WTC11 (cell line): ENCODE measurements at regions not wholly inside any gene's neighbourhood (a gene's known extent, or its start where the extent isn't known, plus 50 kb on each side); places are given as distances from the start of the nearest gene placed in this dataset.
"Not testable (repeated sequence)": the region's sequence is repeated elsewhere in the genome, so short reads cannot be mapped to it uniquely, and the experiment has no call there.

ENCODE experiments used
- ELF4 ChIP-seq: sonication (generic); formaldehyde crosslinking; IDR thresholded peaks from 2 replicates; pipeline ENCODE4 v1.8.1; 2022; ENCODE audit warnings: low read depth, mild to moderate bottlenecking, moderate library complexity, missing genetic modification reagents
- TF ChIP-seq, protein P1 (sequence below): sonication (generic); formaldehyde crosslinking; IDR thresholded peaks from 2 replicates; pipeline ENCODE4 v1.8.1; 2023; ENCODE audit warnings: mild to moderate bottlenecking, missing genetic modification reagents, moderate library complexity
- TF ChIP-seq, protein P2 (sequence below): sonication (generic); formaldehyde crosslinking; IDR thresholded peaks from 2 replicates; pipeline ENCODE4 v1.8.1; 2023; ENCODE audit warnings: mild to moderate bottlenecking, missing genetic modification reagents
- TF ChIP-seq, protein P3 (sequence below): fragments of 200-600 bp; IDR thresholded peaks from 2 replicates; pipeline ENCODE4 v1.8.0; 2022; ENCODE audit warnings: antibody characterized with exemption

- TF ChIP-seq, protein P1, sequence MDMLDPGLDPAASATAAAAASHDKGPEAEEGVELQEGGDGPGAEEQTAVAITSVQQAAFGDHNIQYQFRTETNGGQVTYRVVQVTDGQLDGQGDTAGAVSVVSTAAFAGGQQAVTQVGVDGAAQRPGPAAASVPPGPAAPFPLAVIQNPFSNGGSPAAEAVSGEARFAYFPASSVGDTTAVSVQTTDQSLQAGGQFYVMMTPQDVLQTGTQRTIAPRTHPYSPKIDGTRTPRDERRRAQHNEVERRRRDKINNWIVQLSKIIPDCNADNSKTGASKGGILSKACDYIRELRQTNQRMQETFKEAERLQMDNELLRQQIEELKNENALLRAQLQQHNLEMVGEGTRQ (CRISPR knock-in tag) = not testable (repeated sequence)
- TF ChIP-seq, protein P2, sequence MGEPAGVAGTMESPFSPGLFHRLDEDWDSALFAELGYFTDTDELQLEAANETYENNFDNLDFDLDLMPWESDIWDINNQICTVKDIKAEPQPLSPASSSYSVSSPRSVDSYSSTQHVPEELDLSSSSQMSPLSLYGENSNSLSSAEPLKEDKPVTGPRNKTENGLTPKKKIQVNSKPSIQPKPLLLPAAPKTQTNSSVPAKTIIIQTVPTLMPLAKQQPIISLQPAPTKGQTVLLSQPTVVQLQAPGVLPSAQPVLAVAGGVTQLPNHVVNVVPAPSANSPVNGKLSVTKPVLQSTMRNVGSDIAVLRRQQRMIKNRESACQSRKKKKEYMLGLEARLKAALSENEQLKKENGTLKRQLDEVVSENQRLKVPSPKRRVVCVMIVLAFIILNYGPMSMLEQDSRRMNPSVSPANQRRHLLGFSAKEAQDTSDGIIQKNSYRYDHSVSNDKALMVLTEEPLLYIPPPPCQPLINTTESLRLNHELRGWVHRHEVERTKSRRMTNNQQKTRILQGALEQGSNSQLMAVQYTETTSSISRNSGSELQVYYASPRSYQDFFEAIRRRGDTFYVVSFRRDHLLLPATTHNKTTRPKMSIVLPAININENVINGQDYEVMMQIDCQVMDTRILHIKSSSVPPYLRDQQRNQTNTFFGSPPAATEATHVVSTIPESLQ (CRISPR knock-in tag) = not testable (repeated sequence)
- TF ChIP-seq, protein P3, sequence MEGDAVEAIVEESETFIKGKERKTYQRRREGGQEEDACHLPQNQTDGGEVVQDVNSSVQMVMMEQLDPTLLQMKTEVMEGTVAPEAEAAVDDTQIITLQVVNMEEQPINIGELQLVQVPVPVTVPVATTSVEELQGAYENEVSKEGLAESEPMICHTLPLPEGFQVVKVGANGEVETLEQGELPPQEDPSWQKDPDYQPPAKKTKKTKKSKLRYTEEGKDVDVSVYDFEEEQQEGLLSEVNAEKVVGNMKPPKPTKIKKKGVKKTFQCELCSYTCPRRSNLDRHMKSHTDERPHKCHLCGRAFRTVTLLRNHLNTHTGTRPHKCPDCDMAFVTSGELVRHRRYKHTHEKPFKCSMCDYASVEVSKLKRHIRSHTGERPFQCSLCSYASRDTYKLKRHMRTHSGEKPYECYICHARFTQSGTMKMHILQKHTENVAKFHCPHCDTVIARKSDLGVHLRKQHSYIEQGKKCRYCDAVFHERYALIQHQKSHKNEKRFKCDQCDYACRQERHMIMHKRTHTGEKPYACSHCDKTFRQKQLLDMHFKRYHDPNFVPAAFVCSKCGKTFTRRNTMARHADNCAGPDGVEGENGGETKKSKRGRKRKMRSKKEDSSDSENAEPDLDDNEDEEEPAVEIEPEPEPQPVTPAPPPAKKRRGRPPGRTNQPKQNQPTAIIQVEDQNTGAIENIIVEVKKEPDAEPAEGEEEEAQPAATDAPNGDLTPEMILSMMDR = not testable (repeated sequence)
- TF ChIP-seq ELF4 = not testable (repeated sequence)
Observed at GRCh38 chr18:39308931-39309521, 1743.4 kb upstream of the CELF4 start.
